AG08396 (cell line): ENCODE measurements at regions not wholly inside any gene's neighbourhood (a gene's known extent, or its start where the extent isn't known, plus 50 kb on each side); places are given as distances from the start of the nearest gene placed in this dataset.
"Not testable (repeated sequence)": the region's sequence is repeated elsewhere in the genome, so short reads cannot be mapped to it uniquely, and the experiment has no call there.

Experiments used
- DNase-seq: peaks from one replicate; pipeline ENCODE4 v3.0.0; 2012; ENCODE audit warnings: low spot score, mixed read lengths

GRCh38 chr15:96582473-96582872, 252.0 kb downstream of the NR2F2 start:
- no peak for DNase-seq

GRCh38 chr15:96583671-96584070, 253.2 kb downstream of the NR2F2 start:
- no peak for DNase-seq

- DNase-seq = peak; percentile 7
These were observed 255.2 kb downstream of the NR2F2 start for GRCh38 chr15:96585484-96586386.

GRCh38 chr15:96586901-96587300, 256.4 kb downstream of the NR2F2 start:
- no peak for DNase-seq

GRCh38 chr15:96589864-96590263, 259.4 kb downstream of the NR2F2 start:
- no peak for DNase-seq

GRCh38 chr15:96593735-96594134, 263.2 kb downstream of the NR2F2 start:
- no peak for DNase-seq

GRCh38 chr15:96595951-96596350, 265.5 kb downstream of the NR2F2 start:
- no peak for DNase-seq

- DNase-seq = no peak
These were observed 268.0 kb downstream of the NR2F2 start for GRCh38 chr15:96598514-96598913.

GRCh38 chr15:96599268-96599667, 268.8 kb downstream of the NR2F2 start:
- DNase-seq = no peak

GRCh38 chr15:96600350-96600749, 269.9 kb downstream of the NR2F2 start:
- DNase-seq = no peak

GRCh38 chr15:96606617-96607016, 276.1 kb downstream of the NR2F2 start:
- no peak for DNase-seq

GRCh38 chr15:96610757-96611156, 280.3 kb downstream of the NR2F2 start:
- DNase-seq = no peak

GRCh38 chr15:96612917-96613316, 282.4 kb downstream of the NR2F2 start:
- no peak for DNase-seq

GRCh38 chr15:96619174-96619573, 288.7 kb downstream of the NR2F2 start:
- DNase-seq = no peak

- DNase-seq = no peak
These were observed 292.2 kb downstream of the NR2F2 start for GRCh38 chr15:96622714-96623113.

GRCh38 chr15:96625256-96625655, 294.8 kb downstream of the NR2F2 start:
- DNase-seq = no peak

- no peak for DNase-seq
These were observed 296.6 kb downstream of the NR2F2 start for GRCh38 chr15:96627031-96627568.

GRCh38 chr15:96629511-96629910, 299.0 kb downstream of the NR2F2 start:
- no peak for DNase-seq

- no peak for DNase-seq
These were observed 308.3 kb downstream of the NR2F2 start for GRCh38 chr15:96638793-96639192.

- DNase-seq = no peak
These were observed 315.3 kb downstream of the NR2F2 start for GRCh38 chr15:96645796-96646195.

GRCh38 chr15:96648866-96649265, 318.4 kb downstream of the NR2F2 start:
- no peak for DNase-seq

- no peak for DNase-seq
These were observed 326.6 kb downstream of the NR2F2 start for GRCh38 chr15:96657096-96657495.

- not testable (repeated sequence) for DNase-seq
These were observed 336.5 kb downstream of the NR2F2 start for GRCh38 chr15:96666979-96667378.

GRCh38 chr15:96670389-96670788, 339.9 kb downstream of the NR2F2 start:
- no peak for DNase-seq
